NCI-H2081 (cell line): ENCODE measurements at regions not wholly inside any gene's neighbourhood (a gene's known extent, or its start where the extent isn't known, plus 50 kb on each side); places are given as distances from the start of the nearest gene placed in this dataset.
"Not testable (repeated sequence)": the region's sequence is repeated elsewhere in the genome, so short reads cannot be mapped to it uniquely, and the experiment has no call there.

ENCODE experiments used
- DNase-seq, 2 experiments: peaks; one replicate each; lab custom pipeline; 2025; lab: John Stamatoyannopoulos, UW

GRCh38 chrX:89350024-89350423 is 571.7 kb upstream of the TGIF2LX start:
- peak in 1 of 2 experiments; percentile 63 for DNase-seq

GRCh38 chrX:89369904-89370303 is 551.8 kb upstream of the TGIF2LX start:
- DNase-seq = not testable (repeated sequence)

GRCh38 chrX:89393004-89393403 is 528.7 kb upstream of the TGIF2LX start:
- not testable (repeated sequence) for DNase-seq

- DNase-seq = not testable (repeated sequence)
Observed at GRCh38 chrX:89402818-89403217, 518.9 kb upstream of the TGIF2LX start.

- not testable (repeated sequence) for DNase-seq
Observed at GRCh38 chrX:89405148-89405547, 516.6 kb upstream of the TGIF2LX start.

- not testable (repeated sequence) for DNase-seq
Observed at GRCh38 chrX:89416930-89417329, 504.8 kb upstream of the TGIF2LX start.

- not testable (repeated sequence) for DNase-seq
Observed at GRCh38 chrX:89432652-89433231, 489.0 kb upstream of the TGIF2LX start.
